Ovary (tissue), 7 donors: ENCODE measurements at regions not wholly inside any gene's neighbourhood (a gene's known extent, or its start where the extent isn't known, plus 50 kb on each side); places are given as distances from the start of the nearest gene placed in this dataset.

ENCODE experiments used
- DNase-seq, 5 donors: peaks; one replicate each; pipeline ENCODE4 v3.0.0-alpha.2; 2019 to 2020
- H3K27ac ChIP-seq, 2 donors: fragments of 200-600 bp; one replicate each; pipeline versions ENCODE4 v1.5.1 to v1.8.0; 2019 to 2022
- H3K27me3 ChIP-seq: fragments of 200-600 bp; one replicate; pipeline ENCODE4 v1.8.0; 2022
- H3K36me3 ChIP-seq: fragments of 200-600 bp; sonication (generic); one replicate; pipeline ENCODE4 v1.5.1; 2019
- H3K4me1 ChIP-seq: one replicate; pipeline ENCODE4 v1.8.1; 2013; ENCODE audit warnings: mild to moderate bottlenecking, moderate library complexity; ENCODE audit not compliant: insufficient read depth
- H3K4me3 ChIP-seq: fragments of 200-600 bp; sonication (generic); one replicate; pipeline ENCODE4 v1.5.1; 2017
- H3K9me3 ChIP-seq, 2 donors: fragments of 200-600 bp in 1 of 2; sonication (generic) in 1 of 2; one replicate each; pipeline versions ENCODE4 v1.5.1 to v1.8.1; 2013 to 2019; ENCODE audit warnings: mild to moderate bottlenecking in 1 of 2, moderate library complexity in 1 of 2
- EP300 ChIP-seq: sonication (generic); formaldehyde crosslinking; IDR thresholded peaks from one replicate; pipeline ENCODE4 v1.6.1; 2017; ENCODE audit warnings: antibody characterized with exemption
- POLR2A ChIP-seq: fragments of 450-650 bp; IDR thresholded peaks from one replicate; pipeline ENCODE4 v1.6.1; 2017; ENCODE audit warnings: antibody characterized with exemption, mild to moderate bottlenecking, moderate library complexity
- WGBS, 3 donors: extraction: QIAGEN DNeasy Blood & Tissue Kit in 1 of 3; methylation state at CpG; one replicate each; pipeline versions ENCODE4 v1.1.5 to v1.1.7; 2013 to 2017; 5-methylcytosine and 5-hydroxymethylcytosine counted together
- intact Hi-C, 4 donors: fragments of 100-400 bp; cut with DNase I; formaldehyde crosslinking; loops; one replicate each; pipeline versions ENCODE4 v1.11.0 to v1.15.1; 2022 to 2023
- TF ChIP-seq, protein P1 (sequence below), 3 donors: fragments of 450-650 bp in 2 of 3; fragments of 200-600 bp in 1 of 3; IDR thresholded peaks; one replicate each; pipeline versions ENCODE4 v1.5.1 to v1.8.0; 2016 to 2022; ENCODE audit warnings: antibody characterized with exemption in 3 of 3, mild to moderate bottlenecking in 1 of 3
- donor health status: DM: no; HTN: no; CAD: no; lungs with moderate emphysema.
- donor health status: DM: no; HTN: no; CAD: no.
- donor health status: Bipolar disorder and iron deficiency.
- donor health status: DM: no; HTN: no; CAD: no.
- donor health status: DM: yes; HTN: yes; CAD: no.

DNA sequence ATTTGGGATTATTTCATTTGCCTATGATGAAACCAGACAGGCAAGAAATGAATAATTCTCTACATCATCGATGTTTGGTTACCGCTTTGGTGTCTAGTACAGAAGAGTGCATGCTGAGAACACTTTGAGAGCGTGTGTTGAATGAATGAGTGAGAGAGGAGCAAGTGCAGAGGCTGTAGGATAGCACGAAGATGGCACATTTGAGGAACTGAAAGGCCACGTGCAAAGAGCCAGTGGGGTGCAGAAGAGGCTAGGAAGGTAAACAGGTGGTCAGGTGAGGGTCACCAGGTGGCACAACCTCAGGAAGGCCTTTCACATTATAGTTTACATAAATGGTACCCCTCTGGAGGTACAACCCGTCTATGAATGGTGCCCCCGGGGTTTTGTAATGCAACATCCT, 80.1 kb upstream of the SPHKAP start:
- TF ChIP-seq, protein P1, sequence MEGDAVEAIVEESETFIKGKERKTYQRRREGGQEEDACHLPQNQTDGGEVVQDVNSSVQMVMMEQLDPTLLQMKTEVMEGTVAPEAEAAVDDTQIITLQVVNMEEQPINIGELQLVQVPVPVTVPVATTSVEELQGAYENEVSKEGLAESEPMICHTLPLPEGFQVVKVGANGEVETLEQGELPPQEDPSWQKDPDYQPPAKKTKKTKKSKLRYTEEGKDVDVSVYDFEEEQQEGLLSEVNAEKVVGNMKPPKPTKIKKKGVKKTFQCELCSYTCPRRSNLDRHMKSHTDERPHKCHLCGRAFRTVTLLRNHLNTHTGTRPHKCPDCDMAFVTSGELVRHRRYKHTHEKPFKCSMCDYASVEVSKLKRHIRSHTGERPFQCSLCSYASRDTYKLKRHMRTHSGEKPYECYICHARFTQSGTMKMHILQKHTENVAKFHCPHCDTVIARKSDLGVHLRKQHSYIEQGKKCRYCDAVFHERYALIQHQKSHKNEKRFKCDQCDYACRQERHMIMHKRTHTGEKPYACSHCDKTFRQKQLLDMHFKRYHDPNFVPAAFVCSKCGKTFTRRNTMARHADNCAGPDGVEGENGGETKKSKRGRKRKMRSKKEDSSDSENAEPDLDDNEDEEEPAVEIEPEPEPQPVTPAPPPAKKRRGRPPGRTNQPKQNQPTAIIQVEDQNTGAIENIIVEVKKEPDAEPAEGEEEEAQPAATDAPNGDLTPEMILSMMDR (IDR thresholded peaks at IDR 0.05), result no peak
- TF ChIP-seq EP300 (no peak), POLR2A (no peak)
- H3K27ac ChIP-seq, result no peak overlapping the region
- H3K36me3 ChIP-seq, result no peaks in the 10 kb centered on the region
- H3K4me3 ChIP-seq, result no peak overlapping the region
- DNase-seq, result no peak
- H3K4me1 ChIP-seq, result no peaks in the 10 kb centered on the region
- WGBS, 3 donors, result 83 to 84% (median 83%) methylated on average over 7 of the region's 7 CpGs
- H3K27me3 ChIP-seq, result no peaks in the 10 kb centered on the region
- intact Hi-C loops, result no loop called here
- H3K9me3 ChIP-seq, result no peaks in the 10 kb centered on the region

DNA sequence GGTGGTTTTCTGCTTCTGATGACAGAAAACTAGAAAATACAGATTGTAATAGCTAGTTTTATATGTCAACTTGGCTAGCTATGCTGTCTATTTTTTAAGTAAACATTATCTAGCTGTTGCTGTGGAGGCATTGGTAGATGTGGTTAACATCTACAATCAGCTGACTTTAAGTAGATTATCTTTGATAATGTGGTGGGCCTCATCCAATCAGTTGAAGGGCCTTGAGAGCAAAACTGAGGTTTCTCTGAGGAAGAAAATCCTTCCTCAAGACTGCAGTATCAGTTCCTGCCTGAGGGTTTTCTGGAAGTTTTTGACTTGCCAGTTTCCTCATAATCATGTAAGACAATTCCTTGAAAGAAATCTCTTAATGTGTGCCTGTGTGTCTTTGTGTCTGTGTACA, 75.9 kb upstream of the SPHKAP start:
- Histone ChIP-seq H3K36me3 (no peaks in the 10 kb centered on the region), H3K4me1 (no peaks in the 10 kb centered on the region), H3K9me3 (no peaks in the 10 kb centered on the region), H3K27ac (no peak overlapping the region), H3K27me3 (no peaks in the 10 kb centered on the region), H3K4me3 (no peak overlapping the region)
- no peak for DNase-seq
- TF ChIP-seq, protein P1 (IDR thresholded peaks at IDR 0.05), result no peak
- TF ChIP-seq EP300 (no peak), POLR2A (no peak)
- intact Hi-C loops, result no loop called here

DNA sequence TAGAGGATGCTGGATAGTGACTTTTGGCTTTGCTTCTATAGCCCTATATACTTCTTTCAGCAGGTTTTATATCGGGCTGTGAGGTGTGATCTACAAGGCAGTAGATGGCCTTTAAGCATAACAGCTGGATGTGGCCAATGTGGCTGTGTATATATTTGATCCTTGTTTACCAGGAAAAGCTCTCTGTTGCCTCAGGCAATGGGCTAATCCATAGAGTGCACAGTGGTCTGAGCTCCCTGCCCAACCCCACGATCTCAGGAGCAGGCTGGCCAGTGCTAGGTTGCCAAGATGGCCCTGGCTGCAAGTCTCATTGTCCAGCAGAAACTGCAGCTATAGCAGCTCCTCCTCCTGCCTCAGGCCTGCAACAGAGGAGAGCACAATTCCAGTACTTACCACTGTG, 72.3 kb upstream of the SPHKAP start:
- no peaks in the 10 kb centered on the region for H3K36me3 ChIP-seq
- no peak overlapping the region for H3K4me3 ChIP-seq
- H3K9me3 ChIP-seq, result no peaks in the 10 kb centered on the region
- no peaks in the 10 kb centered on the region for H3K4me1 ChIP-seq
- TF ChIP-seq POLR2A, result no peak
- TF ChIP-seq, protein P1 (IDR thresholded peaks at IDR 0.05), result no peak
- TF ChIP-seq EP300, result no peak
- H3K27ac ChIP-seq, result no peak overlapping the region
- H3K27me3 ChIP-seq, result no peaks in the 10 kb centered on the region
- DNase-seq, result no peak
- intact Hi-C loops, result no loop called here
- WGBS, 3 donors, result 79 to 85% (median 83%) methylated on average over 2 of the region's 2 CpGs

DNA sequence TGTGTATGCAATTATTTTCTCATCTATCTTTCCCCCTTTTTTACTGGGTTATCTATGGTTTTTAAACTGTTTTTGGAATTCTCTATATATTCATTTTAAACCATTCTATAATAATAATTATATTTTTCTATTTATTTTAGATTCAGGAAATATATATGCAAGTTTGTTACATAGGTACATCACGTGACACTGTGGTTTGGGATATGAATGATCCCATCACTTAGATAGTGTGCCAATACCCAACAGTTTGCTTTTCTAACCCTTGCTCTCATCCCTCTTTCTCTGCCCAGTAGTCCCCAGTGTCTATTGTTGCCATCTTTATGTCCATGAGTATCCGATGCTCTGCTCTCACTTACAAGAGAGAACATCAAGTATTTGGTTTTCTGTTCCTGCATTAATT, 65.8 kb upstream of the SPHKAP start:
- Histone ChIP-seq H3K27me3 (no peaks in the 10 kb centered on the region), H3K36me3 (no peaks in the 10 kb centered on the region), H3K4me1 (no peaks in the 10 kb centered on the region), H3K27ac (no peak overlapping the region), H3K4me3 (no peak overlapping the region), H3K9me3 (no peaks in the 10 kb centered on the region)
- DNase-seq, result no peak
- TF ChIP-seq POLR2A (no peak), EP300 (no peak)
- TF ChIP-seq, protein P1 (IDR thresholded peaks at IDR 0.05), result no peak
- 93 to 95% (median 94%) methylated on average over 2 of the region's 2 CpGs for WGBS, 3 donors
- intact Hi-C loops, result no loop called here

DNA sequence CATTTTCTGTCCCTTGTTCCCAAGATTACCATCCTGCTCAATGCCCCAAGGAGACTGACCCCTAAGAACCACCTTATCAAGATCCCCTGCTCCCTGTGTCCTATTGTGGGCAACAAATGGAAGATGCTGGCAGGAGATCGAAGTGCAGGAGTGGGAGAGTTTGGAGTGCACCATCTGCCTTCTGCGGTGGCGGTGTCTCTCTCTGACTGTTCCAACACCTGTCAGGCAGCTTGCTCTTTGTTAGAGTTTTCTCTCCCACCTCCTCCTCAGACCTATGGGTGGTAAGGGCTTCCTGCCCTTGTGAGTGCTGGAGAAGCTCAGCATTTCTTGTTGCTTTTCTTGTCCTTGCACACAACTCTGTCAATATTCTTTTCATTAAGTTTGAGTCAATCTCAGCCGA, 64.1 kb upstream of the SPHKAP start:
- H3K27ac ChIP-seq, result no peak overlapping the region
- no peaks in the 10 kb centered on the region for H3K4me1 ChIP-seq
- no peak for DNase-seq
- H3K9me3 ChIP-seq, result no peaks in the 10 kb centered on the region
- TF ChIP-seq POLR2A (no peak), EP300 (no peak)
- TF ChIP-seq, protein P1 (IDR thresholded peaks at IDR 0.05), result no peak
- WGBS, 3 donors, result 87 to 91% (median 89%) methylated on average over 4 of the region's 4 CpGs
- no peaks in the 10 kb centered on the region for H3K36me3 ChIP-seq
- intact Hi-C loops, result no loop called here
- no peak overlapping the region for H3K4me3 ChIP-seq
- no peaks in the 10 kb centered on the region for H3K27me3 ChIP-seq
